IMR-90 (cell line): ENCODE measurements at regions not wholly inside any gene's neighbourhood (a gene's known extent, or its start where the extent isn't known, plus 50 kb on each side); places are given as distances from the start of the nearest gene placed in this dataset.

Experiments
- ATAC-seq: fragments of 200-7000 bp; cut with Tn5 transposase; 2 replicates; pipeline ENCODE4 v1.9.1; 2020; ENCODE audit warnings: low read depth, mild to moderate bottlenecking, moderate library complexity
- BruUV-seq: library from RNA; stranded (reverse); fragments of 400-500 nt; replicated peaks from 2 replicates; lab custom pipeline; 2021; lab: Mats Ljungman, UMichigan
- CTCF ChIA-PET: fragments of 300-600 bp; formaldehyde crosslinking; extraction: SDS; loops from one replicate; lab custom pipeline; 2021; ENCODE audit warnings: antibody characterized with exemption; lab: Yijun Ruan, JAX
- POLR2A ChIA-PET: fragments of 300-600 bp; sonication (Branson Sonifier 250); formaldehyde crosslinking; loops from one replicate; lab custom pipeline; 2022; ENCODE audit warnings: antibody characterized with exemption; ENCODE audit not compliant: unreplicated experiment; lab: Charles Lee
- DNase-seq: peaks from one replicate; pipeline ENCODE4 v3.0.0; 2013
- H2AFZ ChIP-seq: replicated peaks from 2 replicates; pipeline ENCODE3; 2013; ENCODE audit warnings: low read length, mild to moderate bottlenecking; ENCODE audit not compliant: poor library complexity
- H2AK5ac ChIP-seq: 2 replicates; pipeline ENCODE4 v1.6.1; 2013; ENCODE audit warnings: low read depth, low read length, inconsistent platforms
- H2AK9ac ChIP-seq: replicated peaks from 2 replicates; pipeline ENCODE3; 2013; ENCODE audit warnings: mild to moderate bottlenecking, low read depth, low read length, moderate library complexity; ENCODE audit not compliant: poor library complexity
- H2BK120ac ChIP-seq: 2 replicates; pipeline ENCODE4 v1.6.1; 2013; ENCODE audit warnings: low read depth, low read length, inconsistent platforms
- H2BK15ac ChIP-seq: 3 replicates; pipeline ENCODE4 v1.6.1; 2013; ENCODE audit warnings: low read depth, low read length, inconsistent platforms
- H2BK20ac ChIP-seq: 2 replicates; pipeline ENCODE4 v1.6.1; 2013; ENCODE audit warnings: low read depth, mild to moderate bottlenecking, inconsistent platforms, low read length, moderate library complexity
- H2BK5ac ChIP-seq: 2 replicates; pipeline ENCODE4 v1.6.1; 2013; ENCODE audit warnings: mild to moderate bottlenecking, low read depth, low read length, inconsistent platforms; ENCODE audit not compliant: poor library complexity, severe bottlenecking
- H3K14ac ChIP-seq: replicated peaks from 2 replicates; pipeline ENCODE4 v1.6.1; 2013; ENCODE audit warnings: low read depth, low read length, inconsistent platforms
- H3K18ac ChIP-seq: 2 replicates; pipeline ENCODE4 v1.6.1; 2013; ENCODE audit warnings: low read depth, low read length, control low read depth
- H3K23ac ChIP-seq: 2 replicates; pipeline ENCODE4 v1.6.1; 2013; ENCODE audit warnings: low read depth, low read length, inconsistent platforms
- H3K27ac ChIP-seq: 2 replicates; pipeline ENCODE4 v1.5.1; 2013; ENCODE audit warnings: mild to moderate bottlenecking, control low read depth, low read length; ENCODE audit not compliant: insufficient read depth
- H3K27me3 ChIP-seq: 2 replicates; pipeline ENCODE4 v1.6.1; 2013; ENCODE audit warnings: low read length; ENCODE audit not compliant: control insufficient read depth, insufficient read depth
- H3K36me3 ChIP-seq: 2 replicates; pipeline ENCODE4 v1.6.1; 2013; ENCODE audit warnings: low read length, mixed read lengths; ENCODE audit not compliant: control insufficient read depth, insufficient read depth
- H3K4ac ChIP-seq: 2 replicates; pipeline ENCODE4 v1.6.1; 2013; ENCODE audit warnings: low read depth, low read length, inconsistent platforms
- H3K4me1 ChIP-seq: 2 replicates; pipeline ENCODE4 v1.6.1; 2013; ENCODE audit warnings: low read length, mixed read lengths; ENCODE audit not compliant: control insufficient read depth, insufficient read depth
- H3K4me2 ChIP-seq: 2 replicates; pipeline ENCODE4 v1.6.1; 2013; ENCODE audit warnings: low read depth, mild to moderate bottlenecking, control low read depth, low read length, moderate library complexity
- H3K4me3 ChIP-seq: 2 replicates; pipeline ENCODE4 v1.5.1; 2013; ENCODE audit warnings: low read depth, mild to moderate bottlenecking, control low read depth, low read length, moderate library complexity; ENCODE audit not compliant: insufficient read depth
- H3K56ac ChIP-seq: 2 replicates; pipeline ENCODE4 v1.6.1; 2013; ENCODE audit warnings: low read length, inconsistent platforms; ENCODE audit not compliant: insufficient read depth; ENCODE audit errors: extremely low read depth
- H3K79me1 ChIP-seq, 2 experiments: 2 replicates each; pipeline ENCODE4 v1.6.1; 2013; ENCODE audit warnings: low read length in 2 of 2, inconsistent platforms in 1 of 2, low read depth in 1 of 2
- H3K9ac ChIP-seq: 2 replicates; pipeline ENCODE4 v1.6.1; 2013; ENCODE audit warnings: low read depth, low read length, control low read depth
- H3K9me1 ChIP-seq: 2 replicates; pipeline ENCODE4 v1.6.1; 2013; ENCODE audit warnings: low read length, inconsistent platforms; ENCODE audit not compliant: insufficient read depth
- H3K9me3 ChIP-seq: 2 replicates; pipeline ENCODE4 v1.6.1; 2013; ENCODE audit warnings: low read length; ENCODE audit not compliant: control insufficient read depth, insufficient read depth
- H4K20me1 ChIP-seq: 2 replicates; pipeline ENCODE4 v1.6.1; 2013; ENCODE audit warnings: low read length, inconsistent platforms; ENCODE audit not compliant: insufficient read depth
- H4K5ac ChIP-seq: 2 replicates; pipeline ENCODE4 v1.6.1; 2013; ENCODE audit warnings: mild to moderate bottlenecking, low read depth, low read length, control low read depth
- H4K8ac ChIP-seq, 2 experiments: 2 replicates each; pipeline ENCODE4 v1.6.1; 2013; ENCODE audit warnings: low read depth in 2 of 2, low read length in 2 of 2, control low read depth in 1 of 2, inconsistent platforms in 1 of 2
- H4K91ac ChIP-seq: 2 replicates; pipeline ENCODE4 v1.6.1; 2013; ENCODE audit warnings: low read depth, low read length, inconsistent platforms; ENCODE audit not compliant: insufficient read depth
- CEBPB ChIP-seq: IDR thresholded peaks from 2 replicates; pipeline ENCODE4 v1.6.1; 2012; ENCODE audit warnings: low read depth, low read length, improper control_type of control experiment
- ELK1 ChIP-seq: fragments of 150-350 bp; IDR thresholded peaks from 2 replicates; pipeline ENCODE4 v1.6.1; 2016; ENCODE audit warnings: low read depth, mild to moderate bottlenecking, low read length, moderate library complexity, borderline replicate concordance
- MAFK ChIP-seq: IDR thresholded peaks from 2 replicates; pipeline ENCODE4 v1.6.1; 2012; ENCODE audit warnings: low read depth, low read length, improper control_type of control experiment
- MAZ ChIP-seq: IDR thresholded peaks from 2 replicates; pipeline ENCODE4 v1.6.1; 2012; ENCODE audit warnings: low read depth, mild to moderate bottlenecking, low read length, improper control_type of control experiment, moderate library complexity, borderline replicate concordance
- MXI1 ChIP-seq: IDR thresholded peaks from 2 replicates; pipeline ENCODE4 v1.6.1; 2012; ENCODE audit warnings: low read depth, mild to moderate bottlenecking, low read length, moderate library complexity, borderline replicate concordance
- NFE2L2 ChIP-seq: fragments of 150-350 bp; IDR thresholded peaks from 2 replicates; pipeline ENCODE4 v1.6.1; 2016; ENCODE audit warnings: low read depth, mild to moderate bottlenecking, low read length
- RAD21 ChIP-seq: IDR thresholded peaks from 2 replicates; pipeline ENCODE4 v1.6.1; 2012; ENCODE audit warnings: low read length, improper control_type of control experiment
- RFX5 ChIP-seq: IDR thresholded peaks from 2 replicates; pipeline ENCODE4 v1.8.0; 2012; ENCODE audit warnings: low read depth, mild to moderate bottlenecking, low read length, moderate library complexity
- WGBS, 2 experiments: methylation state at CpG; one replicate each; pipeline versions ENCODE4 v1.1.5 to v1.1.7; 2013; ENCODE audit warnings: missing lambda C conversion rate in 2 of 2; ENCODE audit not compliant: insufficient read length in 1 of 2; ENCODE audit errors: extremely low coverage in 2 of 2; 5-methylcytosine and 5-hydroxymethylcytosine counted together
- dilution Hi-C: fragments of 300-500 bp; cut with HindIII; formaldehyde crosslinking; loops from one replicate; pipeline ENCODE4 v1.14.3; 2018; ENCODE audit warnings: low sequenced_read_pairs; ENCODE audit not compliant: unreplicated experiment
- in situ Hi-C: fragments of 300-500 bp; cut with MboI; formaldehyde crosslinking; loops from 3 replicates; pipeline ENCODE4 v1.14.3; 2019; ENCODE audit warnings: low sequenced_read_pairs, inconsistent platforms, mixed read lengths
- intact Hi-C: fragments of 100-400 bp; cut with micrococcal nuclease; formaldehyde crosslinking; loops from 2 replicates; pipeline ENCODE4 v1.10.0; 2022

- TF ChIP-seq NFE2L2 (no peak), MAZ (no peak), RFX5 (no peak), ELK1 (no peak), RAD21 (no peak), MAFK (no peak), MXI1 (no peak), CEBPB (no peak)
- intact Hi-C loops, result no loop called here
- 25% methylated on average over 1 of the region's 1 CpG; no CpG with 5 or more reads in 1 of the 2 experiments for WGBS, 2 experiments
These were observed 545.5 kb upstream of the HTR2C start for GRCh38 chrX:114038358-114038757.

More at GRCh38 chrX:114038358-114038757, 545.5 kb upstream of the HTR2C start:
- H3K4me2 ChIP-seq, result no peak overlapping the region
- H2BK5ac ChIP-seq, result no peak overlapping the region
- H2BK120ac ChIP-seq, result no peak overlapping the region
- no peak overlapping the region for H3K4ac ChIP-seq
- no peak overlapping the region for H2AFZ ChIP-seq
- no peak overlapping the region for H3K4me3 ChIP-seq
- no peak overlapping the region for H2BK15ac ChIP-seq
- POLR2A ChIA-PET, result no interaction called here
- DNase-seq (no peak), ATAC-seq (no peak)
- no peak overlapping the region for H3K27ac ChIP-seq
- dilution Hi-C loops, result no loop called here
- CTCF ChIA-PET, result no interaction called here
- H2BK20ac ChIP-seq, result no peak overlapping the region
- no peaks in the 10 kb centered on the region for H3K36me3 ChIP-seq
- H4K8ac ChIP-seq, result no peak overlapping the region
- H3K9me1 ChIP-seq, result no peaks in the 10 kb centered on the region
- no peak overlapping the region for H3K14ac ChIP-seq
- H4K20me1 ChIP-seq, result no peaks in the 10 kb centered on the region
- in situ Hi-C loops, result no loop called here
- no peaks in the 10 kb centered on the region for H3K4me1 ChIP-seq
- no TSS peak for BruUV-seq
- no peak overlapping the region for H4K91ac ChIP-seq
- no peak overlapping the region for H3K9ac ChIP-seq
- no peak overlapping the region for H3K23ac ChIP-seq
- no peaks in the 10 kb centered on the region for H3K79me1 ChIP-seq
- no peak overlapping the region for H3K18ac ChIP-seq
- H3K9me3 ChIP-seq, result no peaks in the 10 kb centered on the region; the same call in 1 of the 2 replicates
- H3K56ac ChIP-seq, result no peak overlapping the region
- no peak overlapping the region for H2AK9ac ChIP-seq
- no peak overlapping the region for H2AK5ac ChIP-seq
- H4K5ac ChIP-seq, result no peak overlapping the region
- no peaks in the 10 kb centered on the region for H3K27me3 ChIP-seq
